Right lobe of liver (tissue), 4 donors: ENCODE measurements at regions not wholly inside any gene's neighbourhood (a gene's known extent, or its start where the extent isn't known, plus 50 kb on each side); places are given as distances from the start of the nearest gene placed in this dataset.

Experiments used
- POLR2A ChIP-seq: fragments of 450-650 bp; IDR thresholded peaks from one replicate; pipeline ENCODE4 v1.6.1; 2017; ENCODE audit warnings: antibody characterized with exemption, mild to moderate bottlenecking
- TF ChIP-seq, protein P1 (sequence below), 4 donors: fragments of 200-600 bp in 3 of 4; fragments of 450-650 bp in 1 of 4; IDR thresholded peaks; one replicate each; pipeline versions ENCODE4 v1.5.1 to v1.8.0; 2016 to 2022; ENCODE audit warnings: antibody characterized with exemption in 4 of 4, mild to moderate bottlenecking in 2 of 4
- donor health status: DM: no; HTN: no; CAD: no.
- donor health status: DM: no; HTN: no; CAD: no.
- donor health status: DM: no; HTN: yes; CAD: no.

GRCh38 chr13:54742984-54743383, 1714.4 kb downstream of the OLFM4 start:
- TF ChIP-seq, protein P1, sequence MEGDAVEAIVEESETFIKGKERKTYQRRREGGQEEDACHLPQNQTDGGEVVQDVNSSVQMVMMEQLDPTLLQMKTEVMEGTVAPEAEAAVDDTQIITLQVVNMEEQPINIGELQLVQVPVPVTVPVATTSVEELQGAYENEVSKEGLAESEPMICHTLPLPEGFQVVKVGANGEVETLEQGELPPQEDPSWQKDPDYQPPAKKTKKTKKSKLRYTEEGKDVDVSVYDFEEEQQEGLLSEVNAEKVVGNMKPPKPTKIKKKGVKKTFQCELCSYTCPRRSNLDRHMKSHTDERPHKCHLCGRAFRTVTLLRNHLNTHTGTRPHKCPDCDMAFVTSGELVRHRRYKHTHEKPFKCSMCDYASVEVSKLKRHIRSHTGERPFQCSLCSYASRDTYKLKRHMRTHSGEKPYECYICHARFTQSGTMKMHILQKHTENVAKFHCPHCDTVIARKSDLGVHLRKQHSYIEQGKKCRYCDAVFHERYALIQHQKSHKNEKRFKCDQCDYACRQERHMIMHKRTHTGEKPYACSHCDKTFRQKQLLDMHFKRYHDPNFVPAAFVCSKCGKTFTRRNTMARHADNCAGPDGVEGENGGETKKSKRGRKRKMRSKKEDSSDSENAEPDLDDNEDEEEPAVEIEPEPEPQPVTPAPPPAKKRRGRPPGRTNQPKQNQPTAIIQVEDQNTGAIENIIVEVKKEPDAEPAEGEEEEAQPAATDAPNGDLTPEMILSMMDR (IDR thresholded peaks at IDR 0.05), result no peak
- no peak for TF ChIP-seq POLR2A
